ENCODE measurements at regions not wholly inside any gene's neighbourhood (a gene's known extent, or its start where the extent isn't known, plus 50 kb on each side); places are given as distances from the start of the nearest gene placed in this dataset.

- no peak for FAIRE-seq
Measured at GRCh38 chr7:52980129-52980528, 55.3 kb upstream of the POM121L12 start.

- FAIRE-seq: no peak
Measured at GRCh38 chr7:52973126-52973525, 62.3 kb upstream of the POM121L12 start.

- no peak for FAIRE-seq
Measured at GRCh38 chr7:52962402-52963076, 72.9 kb upstream of the POM121L12 start.

- no peak for FAIRE-seq
Measured at GRCh38 chr7:52961084-52961483, 74.3 kb upstream of the POM121L12 start.

DNA sequence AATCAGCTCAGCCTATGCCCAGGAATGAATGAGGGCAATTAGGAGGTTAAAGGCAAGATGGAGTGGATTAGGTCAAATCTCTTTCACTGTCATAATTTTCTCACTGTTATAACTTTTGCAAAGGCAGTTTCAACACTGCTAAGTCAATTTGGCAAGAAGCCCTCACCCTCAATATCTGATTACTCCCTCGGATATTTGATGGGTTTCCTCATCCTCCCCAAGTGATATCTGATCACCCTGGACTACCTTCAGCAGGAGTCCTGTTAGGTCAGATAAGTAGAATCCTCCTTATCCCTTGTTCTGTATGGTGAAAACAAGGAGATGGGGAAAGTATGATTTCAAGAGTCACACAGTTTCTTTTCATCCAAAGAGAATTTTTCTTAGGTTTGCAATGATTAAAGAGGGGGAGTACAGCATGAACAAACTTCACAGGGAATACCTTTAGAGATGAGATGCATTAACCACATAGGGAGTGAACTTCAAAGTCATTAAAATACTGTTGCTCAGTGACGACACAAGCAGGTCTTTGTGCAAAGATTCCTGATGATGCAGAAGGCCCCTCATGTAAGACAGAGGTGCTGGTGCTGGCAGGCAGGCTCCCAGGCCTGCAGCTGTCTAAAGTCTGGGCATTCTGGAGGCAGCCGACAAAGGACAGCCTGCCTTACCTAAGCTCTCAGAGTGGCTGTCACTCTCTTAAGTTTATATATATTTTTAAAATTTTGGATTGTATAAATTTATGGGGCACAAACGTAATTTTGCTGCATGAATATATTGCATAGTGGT, 75.4 kb upstream of the POM121L12 start:
- no peak for FAIRE-seq

- no peak for FAIRE-seq
Measured at GRCh38 chr7:52959336-52959735, 76.1 kb upstream of the POM121L12 start.

GRCh38 chr7:52958621-52959140, 76.8 kb upstream of the POM121L12 start:
- FAIRE-seq: no peak

GRCh38 chr7:52956379-52956915, 79.0 kb upstream of the POM121L12 start:
- FAIRE-seq: no peak

DNA sequence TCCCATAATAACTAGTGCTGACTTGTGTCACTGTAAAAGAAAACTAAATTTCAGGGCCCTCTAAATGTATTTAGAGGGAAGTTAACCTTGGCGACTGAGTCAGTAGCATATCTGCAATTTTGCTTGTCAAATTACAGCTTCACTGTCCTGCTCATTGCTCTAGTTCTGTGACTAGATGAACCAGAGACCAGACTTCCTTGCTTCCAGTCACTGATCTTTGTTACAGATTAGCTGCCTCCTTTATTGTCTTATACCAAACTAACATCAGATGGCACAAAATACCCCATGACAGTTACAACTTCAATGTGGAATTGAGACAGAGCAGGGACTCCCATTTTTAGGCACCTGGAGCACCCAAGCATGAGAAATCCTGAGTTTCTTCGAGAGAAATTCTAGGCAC, 79.9 kb upstream of the POM121L12 start:
- FAIRE-seq: no peak

DNA sequence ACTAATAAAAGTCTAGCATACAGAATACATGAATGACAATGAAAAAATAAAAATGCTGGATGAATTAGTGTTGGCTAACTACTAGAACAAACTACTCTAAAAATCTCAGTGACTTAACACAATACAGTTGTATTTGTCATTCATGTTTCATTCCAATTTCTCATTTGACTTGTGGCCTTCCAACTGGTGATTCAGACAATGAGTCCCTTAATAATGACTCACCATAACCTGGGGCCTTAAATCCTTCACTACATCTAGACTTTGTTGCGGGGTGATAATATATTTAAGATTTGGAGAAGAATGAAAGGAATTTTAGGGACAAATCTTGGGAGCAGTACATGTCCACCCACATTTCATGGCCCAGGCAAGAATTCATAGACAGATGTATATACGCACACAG, 90.5 kb upstream of the POM121L12 start:
- FAIRE-seq: no peak

- FAIRE-seq: no peak
Measured at GRCh38 chr7:52940481-52940880, 95.0 kb upstream of the POM121L12 start.

- no peak for FAIRE-seq
Measured at GRCh38 chr7:52938455-52939133, 96.8 kb upstream of the POM121L12 start.

- no peak for FAIRE-seq
Measured at GRCh38 chr7:52936750-52937149, 98.7 kb upstream of the POM121L12 start.

- no peak for FAIRE-seq
Measured at GRCh38 chr7:52928591-52928990, 106.8 kb upstream of the POM121L12 start.

DNA sequence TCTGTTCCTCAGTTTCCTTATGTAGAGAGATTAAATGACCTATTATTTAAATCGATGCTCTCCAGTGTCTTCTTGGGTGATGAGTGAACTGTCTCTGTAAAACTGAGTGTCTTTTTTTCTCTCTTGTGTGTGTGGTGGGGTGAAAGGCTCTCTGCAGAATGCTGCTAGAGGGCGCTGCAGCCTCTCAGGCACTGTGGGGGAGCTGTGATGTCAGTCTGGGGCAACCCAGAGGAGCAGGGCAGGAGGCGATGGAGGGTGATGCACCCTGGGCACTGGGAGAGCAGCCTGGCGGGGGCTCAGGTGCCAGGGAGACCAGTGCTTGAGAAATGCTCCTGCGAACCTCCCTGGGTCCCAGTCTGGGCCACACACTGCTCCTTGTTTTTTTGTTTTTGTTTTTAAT, 110.1 kb upstream of the POM121L12 start:
- FAIRE-seq: no peak

- FAIRE-seq: no peak
Measured at GRCh38 chr7:52920977-52921376, 114.5 kb upstream of the POM121L12 start.

DNA sequence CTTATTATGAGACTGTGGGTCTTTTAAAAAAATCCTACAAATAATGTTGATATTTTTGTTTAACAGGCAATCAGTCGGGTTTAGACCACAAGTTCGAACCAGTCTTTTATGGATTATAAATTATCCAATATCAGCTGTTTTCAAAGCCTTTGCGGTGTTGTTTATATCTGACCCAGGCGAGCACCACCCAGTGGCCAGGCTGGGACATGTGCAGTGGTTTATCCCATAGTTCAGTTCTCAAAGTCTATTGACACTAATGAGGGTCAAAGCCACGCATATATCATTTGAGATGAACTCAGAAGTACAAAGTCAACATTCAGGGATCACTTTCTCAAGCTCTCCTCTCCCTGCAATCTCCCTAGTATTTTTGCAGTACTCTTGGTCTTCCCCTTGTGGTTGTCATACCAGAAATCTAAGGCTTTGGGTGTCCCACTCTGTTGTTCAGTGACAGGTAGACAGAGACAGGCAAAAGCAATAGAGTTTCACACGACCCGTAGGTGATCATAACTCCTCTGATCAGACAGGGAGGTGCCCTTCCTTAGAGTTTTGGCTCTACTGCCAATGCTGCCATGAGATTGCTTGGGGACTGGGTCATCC, 117.4 kb upstream of the POM121L12 start:
- FAIRE-seq: no peak

DNA sequence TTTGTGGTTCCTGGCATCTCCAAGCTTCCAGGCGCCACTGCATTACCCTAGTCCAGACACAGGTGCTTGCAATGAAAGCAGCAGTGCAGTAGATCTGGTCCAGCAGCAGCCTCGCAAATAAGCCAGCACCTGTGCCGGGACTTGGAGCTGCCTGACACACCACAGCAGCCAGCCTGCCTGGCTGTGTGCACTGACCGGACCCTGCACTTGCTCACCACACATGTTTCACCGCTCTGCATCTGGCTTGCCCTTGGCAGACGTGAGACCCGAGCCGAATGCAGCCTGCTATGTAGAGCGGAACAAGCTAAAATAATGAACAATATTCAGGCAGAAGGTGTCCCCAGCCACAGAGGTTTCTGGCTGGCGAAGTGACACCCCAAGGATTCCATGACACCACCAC, 123.6 kb upstream of the POM121L12 start:
- FAIRE-seq: no peak

DNA sequence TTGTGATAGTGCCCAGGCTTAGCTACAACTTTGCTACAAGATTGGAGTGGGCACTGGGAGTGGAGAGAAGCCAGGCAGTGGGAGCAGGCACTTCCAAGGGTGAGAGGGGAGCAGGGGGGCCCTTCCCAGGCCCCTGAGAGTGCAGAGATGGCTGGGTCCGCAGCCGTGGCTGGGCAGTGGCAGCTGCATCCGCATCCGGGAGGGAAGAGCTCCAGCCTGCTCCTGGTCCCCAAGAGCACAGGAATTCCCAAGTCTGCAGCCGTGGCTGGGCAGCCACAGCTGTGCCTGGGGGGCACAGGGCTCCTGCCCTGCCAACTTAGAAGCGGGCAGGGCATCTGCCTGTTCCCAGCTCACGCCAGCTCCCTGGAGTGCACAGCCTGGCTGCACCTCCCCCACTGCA, 124.1 kb upstream of the POM121L12 start:
- no peak for FAIRE-seq

DNA sequence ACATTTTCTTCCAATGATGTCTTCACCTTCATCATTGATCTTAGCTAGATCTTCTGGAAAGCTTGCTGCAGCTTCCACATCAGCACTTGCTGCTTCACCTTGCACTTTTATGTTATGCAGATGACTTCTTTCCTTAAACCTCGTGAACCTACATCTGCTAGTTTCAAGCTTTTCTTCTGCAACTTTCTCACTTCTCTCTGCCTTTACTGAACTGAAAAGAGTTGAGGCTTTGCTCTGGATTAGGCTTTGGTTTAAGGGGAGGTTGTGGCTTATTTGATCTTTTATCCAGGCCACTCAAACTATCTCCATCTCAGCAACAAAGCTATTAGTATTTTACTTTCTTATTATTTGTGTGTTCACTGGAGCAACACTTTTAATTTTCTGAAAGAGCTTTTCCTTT, 125.5 kb upstream of the POM121L12 start:
- FAIRE-seq: no peak

DNA sequence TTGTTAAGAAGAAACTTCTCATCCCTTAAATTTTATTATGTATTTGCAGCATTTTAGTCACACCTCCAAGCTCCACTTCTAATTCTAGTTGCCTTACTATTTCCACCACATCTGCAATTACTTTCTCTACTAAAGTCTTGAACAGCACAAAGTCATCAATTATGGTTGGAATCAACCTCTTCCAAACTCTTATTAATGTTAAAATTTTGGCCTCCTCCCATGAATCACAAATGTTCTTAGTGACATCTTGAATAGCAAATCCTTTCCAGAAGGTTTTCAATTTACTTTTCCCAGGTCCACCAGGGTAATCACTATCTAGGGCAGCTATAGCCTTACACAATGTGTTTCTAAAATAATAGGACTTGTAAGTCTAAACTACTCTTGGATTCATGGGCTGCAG, 126.3 kb upstream of the POM121L12 start:
- FAIRE-seq: no peak

GRCh38 chr7:52897713-52898112, 137.7 kb upstream of the POM121L12 start:
- no peak for FAIRE-seq

- FAIRE-seq: no peak
Measured at GRCh38 chr7:52897288-52897687, 138.1 kb upstream of the POM121L12 start.

All from TTC549 (cell line).